Stimulated activated CD4-positive, alpha-beta T cell treated with anti-CD3 and anti-CD28 coated beads, TNF-alpha, amount 100 ng/mL, for 48 hours (primary cell): ENCODE measurements at regions not wholly inside any gene's neighbourhood (a gene's known extent, or its start where the extent isn't known, plus 50 kb on each side); places are given as distances from the start of the nearest gene placed in this dataset.
"Not testable (repeated sequence)": the region's sequence is repeated elsewhere in the genome, so short reads cannot be mapped to it uniquely, and the experiment has no call there.

Experiments used
- DNase-seq, 3 donors: peaks; one replicate each; pipeline ENCODE4 v3.0.0-alpha.2; 2020; ENCODE audit warnings: low read depth in 3 of 3

GRCh38 chr1:208717525-208717924 lies 473.3 kb upstream of the PLXNA2 start:
- no peak for DNase-seq

DNA sequence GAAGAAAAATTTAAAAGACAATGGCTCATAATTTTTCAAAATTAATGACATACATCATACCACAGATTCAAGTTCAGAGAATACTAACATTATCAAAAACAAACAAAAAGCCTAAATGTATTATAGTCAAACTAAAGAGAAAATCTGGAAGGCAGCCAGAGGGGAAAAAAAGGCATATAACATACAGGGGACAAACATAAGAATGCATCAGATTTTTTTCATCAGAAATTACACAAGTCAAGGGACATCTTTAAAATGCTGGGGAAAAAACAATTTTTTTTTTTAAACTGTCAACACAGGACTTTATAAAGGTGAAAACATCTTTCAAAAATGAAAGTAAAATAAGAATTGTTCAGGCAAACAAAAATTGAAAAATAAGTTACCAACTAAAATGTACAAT lies 478.4 kb upstream of the PLXNA2 start:
- DNase-seq, result no peak

DNA sequence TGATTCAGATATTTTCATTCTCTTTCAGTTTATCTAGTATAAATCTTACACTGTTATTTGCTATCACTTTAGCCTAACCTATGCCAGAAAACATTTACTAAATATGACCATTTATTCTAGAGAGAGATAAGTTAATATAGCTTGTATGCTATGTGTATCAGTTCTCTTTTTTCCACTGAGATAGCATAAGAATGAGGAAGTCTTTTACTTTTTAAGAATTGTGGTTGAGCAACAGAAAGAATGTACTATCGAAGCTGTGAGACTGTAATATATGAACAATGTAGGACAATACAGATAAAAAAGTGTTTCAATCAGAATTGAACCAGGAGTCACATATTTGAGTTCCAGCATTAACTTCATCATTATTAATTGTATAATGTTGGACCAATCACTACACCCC lies 479.9 kb upstream of the PLXNA2 start:
- no peak for DNase-seq

DNA sequence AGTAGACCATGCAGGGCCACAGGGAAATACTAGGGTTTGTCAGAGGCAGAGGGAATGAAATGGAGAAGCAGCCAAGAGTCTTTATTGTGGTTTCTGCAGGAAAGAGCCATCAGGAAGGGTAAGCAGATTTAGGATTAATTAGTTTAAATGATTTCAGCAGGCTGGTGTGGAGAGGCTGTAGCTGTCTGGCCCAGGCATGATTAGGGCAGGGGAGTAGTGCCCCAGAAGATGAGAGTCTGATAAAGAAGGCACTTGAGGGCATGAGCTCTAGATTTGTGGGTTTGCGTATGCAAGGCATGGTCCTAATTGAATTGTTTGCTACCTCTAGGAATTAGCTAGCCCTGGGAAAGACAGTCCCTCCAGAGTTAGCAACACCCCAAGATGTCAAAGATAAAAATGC lies 484.6 kb upstream of the PLXNA2 start:
- no peak for DNase-seq

GRCh38 chr1:208731981-208732821 lies 488.0 kb upstream of the PLXNA2 start:
- DNase-seq, result no peak

DNA sequence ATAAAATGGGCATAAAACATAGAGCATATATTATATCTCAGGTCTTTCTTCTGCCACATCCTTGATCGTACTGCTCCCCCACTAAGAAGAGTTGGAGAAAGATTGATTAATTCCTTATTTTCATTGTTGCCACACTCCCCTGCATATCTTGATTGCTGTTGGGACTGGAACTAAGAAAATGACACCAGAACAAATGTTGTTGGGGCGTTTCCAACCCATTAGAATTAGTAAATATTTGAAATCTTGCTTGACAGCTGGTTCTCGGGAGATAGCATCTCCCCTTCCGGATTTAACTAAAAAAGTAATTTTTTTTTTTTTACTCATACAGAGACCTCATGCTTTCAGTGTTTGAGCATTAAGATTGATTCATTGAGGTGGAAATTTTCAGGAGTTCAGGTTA lies 493.0 kb upstream of the PLXNA2 start:
- DNase-seq, result no peak

DNA sequence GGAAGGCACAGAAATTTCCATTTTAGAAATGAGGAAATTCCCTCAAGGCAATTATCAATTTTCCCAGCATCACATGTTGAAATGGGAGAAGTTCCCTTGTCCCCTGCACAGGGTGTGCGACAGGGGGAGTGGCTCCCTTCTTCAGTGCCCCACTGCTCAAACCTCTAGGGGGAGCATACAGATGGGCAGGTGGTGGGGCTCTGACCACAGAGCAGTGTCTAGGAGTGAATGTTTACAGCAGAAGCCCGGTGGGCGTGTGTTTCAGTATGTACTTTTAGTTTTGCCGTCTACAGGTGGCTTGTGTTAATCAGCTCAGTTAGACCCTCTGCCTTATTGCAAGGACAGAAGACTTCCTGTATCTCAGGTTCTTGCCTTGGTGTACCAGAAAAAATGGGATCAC lies 493.7 kb upstream of the PLXNA2 start:
- DNase-seq, result no peak

GRCh38 chr1:208739636-208740035 lies 495.5 kb upstream of the PLXNA2 start:
- DNase-seq, result not testable (repeated sequence)

- no peak for DNase-seq
Measured at GRCh38 chr1:208741296-208741695, 497.1 kb upstream of the PLXNA2 start.

DNA sequence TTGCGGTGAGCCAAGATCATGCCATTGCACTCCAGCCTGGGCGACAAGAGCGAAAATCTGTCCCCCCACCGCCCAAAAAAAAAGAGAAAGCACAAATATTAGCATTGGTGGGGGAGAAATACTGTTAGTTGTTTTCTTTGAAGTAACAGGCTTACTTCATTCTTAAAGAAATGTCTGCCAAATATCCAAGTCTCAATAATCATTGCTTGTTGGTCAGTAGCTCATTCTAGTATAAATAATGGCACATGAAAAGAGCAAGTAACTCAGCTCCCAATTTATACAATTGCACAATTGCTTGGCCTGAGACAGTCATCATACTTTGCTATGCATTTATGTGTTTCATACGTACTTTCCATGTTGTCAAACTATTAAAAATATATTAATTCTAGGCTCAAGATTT lies 499.2 kb upstream of the PLXNA2 start:
- no peak for DNase-seq

GRCh38 chr1:208747979-208748378 lies 503.8 kb upstream of the PLXNA2 start:
- no peak for DNase-seq

GRCh38 chr1:208748387-208749165 lies 504.4 kb upstream of the PLXNA2 start:
- DNase-seq, result no peak

GRCh38 chr1:208756339-208756981 lies 512.3 kb upstream of the PLXNA2 start:
- DNase-seq, result no peak

DNA sequence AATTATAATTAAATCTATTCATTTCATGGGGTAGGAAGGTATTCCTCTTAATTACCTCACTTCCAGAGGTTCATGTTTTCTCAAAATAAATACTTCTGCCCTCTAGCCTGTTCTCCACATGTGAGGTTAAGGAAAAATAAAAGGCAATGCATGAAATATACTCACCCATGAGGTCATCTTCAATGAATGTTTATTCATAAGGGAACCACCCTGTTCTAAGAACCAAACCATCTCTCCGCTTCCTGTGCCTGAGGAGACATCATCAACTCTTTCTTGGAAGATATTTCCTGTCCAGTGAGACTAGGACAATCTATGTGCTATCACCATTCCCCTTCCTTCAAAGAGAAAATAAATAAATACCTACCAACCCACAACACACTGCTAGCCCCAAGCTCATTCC lies 513.7 kb upstream of the PLXNA2 start:
- no peak for DNase-seq

DNA sequence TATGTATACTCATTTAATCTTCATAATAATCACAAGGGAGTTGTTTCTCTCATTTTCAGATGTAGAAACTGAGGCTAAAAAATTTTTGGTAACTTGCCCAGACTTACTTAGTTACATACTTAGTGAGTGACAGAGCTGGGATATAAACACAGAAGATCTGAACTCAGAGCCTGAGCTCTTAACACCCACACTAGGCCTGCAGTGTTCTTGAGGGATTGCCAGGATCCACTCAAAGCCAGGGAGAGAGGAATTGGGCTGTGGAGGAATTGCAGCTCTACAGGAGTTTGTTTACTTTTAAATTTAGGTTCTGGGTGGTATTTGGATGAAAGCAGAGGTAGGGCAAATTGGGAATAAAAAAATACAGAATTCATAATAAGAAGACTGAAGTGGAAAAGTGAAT lies 515.1 kb upstream of the PLXNA2 start:
- no peak for DNase-seq

- no peak for DNase-seq
Measured at GRCh38 chr1:208763971-208764370, 519.8 kb upstream of the PLXNA2 start.

DNA sequence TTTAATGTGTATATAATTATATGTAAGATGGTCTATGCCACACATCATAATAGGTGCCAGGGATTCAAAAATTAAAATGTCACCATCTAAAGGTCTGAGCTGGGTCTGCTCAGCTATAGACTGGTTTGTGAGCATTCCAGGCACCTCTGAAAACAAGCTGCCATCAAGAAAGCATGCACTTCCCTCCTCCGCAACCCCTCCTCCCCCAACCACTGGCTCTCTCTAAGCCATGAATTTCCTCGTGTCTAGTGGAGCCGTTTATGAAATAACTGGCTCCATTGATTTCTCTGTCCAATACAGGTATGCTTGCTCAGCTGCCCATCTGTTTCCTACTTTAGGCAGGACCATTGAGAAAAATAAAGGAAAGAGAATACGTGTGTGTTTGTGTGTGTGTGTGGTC lies 522.6 kb upstream of the PLXNA2 start:
- DNase-seq, result no peak

DNA sequence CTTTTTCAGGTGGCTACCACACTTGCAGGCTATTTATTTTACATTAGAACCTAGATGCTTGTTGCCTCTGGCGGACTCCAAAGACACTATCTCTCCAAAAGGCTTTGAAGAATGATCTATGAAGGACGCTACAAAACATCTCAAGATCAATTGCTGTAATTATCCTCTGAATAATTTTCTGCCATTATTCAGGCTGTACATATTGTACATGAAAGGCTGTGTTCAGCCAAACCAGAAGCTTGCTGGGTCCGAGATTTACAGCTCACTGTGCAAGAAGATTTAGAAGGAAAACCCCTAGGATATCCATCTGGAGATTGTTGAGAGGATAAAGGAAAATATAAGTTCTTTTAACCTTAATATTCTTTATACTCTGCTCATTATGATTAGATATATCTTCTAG lies 523.6 kb upstream of the PLXNA2 start:
- no peak for DNase-seq

DNA sequence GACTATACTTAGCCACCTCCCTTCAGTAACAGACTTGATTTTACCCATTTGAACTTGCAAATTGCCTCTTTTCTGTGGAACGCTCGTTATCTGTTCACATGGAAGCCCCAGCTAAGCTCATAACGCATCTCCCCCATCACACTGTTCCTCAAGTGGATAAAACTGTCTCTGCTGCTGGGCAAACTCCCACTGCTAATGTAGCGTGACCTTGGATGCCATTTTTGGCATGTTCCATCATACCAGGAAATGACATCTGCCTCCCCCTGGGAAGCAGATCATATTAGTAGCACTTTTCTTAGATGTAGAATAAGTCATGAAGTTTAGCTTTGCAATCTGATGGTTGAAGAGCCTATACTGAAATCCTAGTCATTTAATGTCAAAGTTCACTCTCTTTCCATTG lies 528.7 kb upstream of the PLXNA2 start:
- DNase-seq, result no peak

GRCh38 chr1:208775841-208776240 lies 531.7 kb upstream of the PLXNA2 start:
- no peak for DNase-seq

DNA sequence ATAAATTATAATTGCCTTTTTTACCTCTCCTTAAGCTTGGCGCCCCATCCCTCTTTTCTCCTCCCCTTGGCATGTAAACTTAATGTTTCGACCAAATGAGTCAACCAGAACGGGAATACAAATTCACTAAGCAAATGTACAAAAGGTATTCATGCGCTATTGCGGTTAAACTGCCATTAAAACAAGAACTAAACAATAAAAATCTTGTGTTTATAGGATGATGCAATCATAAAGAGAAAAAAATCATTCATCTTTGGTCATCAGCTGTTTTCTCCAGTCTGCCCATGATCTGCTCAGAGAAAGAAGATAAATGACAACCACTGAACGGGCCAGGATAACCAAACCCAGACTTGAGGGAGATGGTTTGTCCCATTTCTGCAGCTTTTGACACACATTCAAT lies 534.2 kb upstream of the PLXNA2 start:
- no peak for DNase-seq

- no peak for DNase-seq
Measured at GRCh38 chr1:208781391-208782045, 537.3 kb upstream of the PLXNA2 start.
